ENCODE measurements at regions not wholly inside any gene's neighbourhood (a gene's known extent, or its start where the extent isn't known, plus 50 kb on each side); places are given as distances from the start of the nearest gene placed in this dataset.

- TF ChIP-seq POLR2A (IDR thresholded peaks at IDR 0.05): no peak
- TF ChIP-seq, protein P1, sequence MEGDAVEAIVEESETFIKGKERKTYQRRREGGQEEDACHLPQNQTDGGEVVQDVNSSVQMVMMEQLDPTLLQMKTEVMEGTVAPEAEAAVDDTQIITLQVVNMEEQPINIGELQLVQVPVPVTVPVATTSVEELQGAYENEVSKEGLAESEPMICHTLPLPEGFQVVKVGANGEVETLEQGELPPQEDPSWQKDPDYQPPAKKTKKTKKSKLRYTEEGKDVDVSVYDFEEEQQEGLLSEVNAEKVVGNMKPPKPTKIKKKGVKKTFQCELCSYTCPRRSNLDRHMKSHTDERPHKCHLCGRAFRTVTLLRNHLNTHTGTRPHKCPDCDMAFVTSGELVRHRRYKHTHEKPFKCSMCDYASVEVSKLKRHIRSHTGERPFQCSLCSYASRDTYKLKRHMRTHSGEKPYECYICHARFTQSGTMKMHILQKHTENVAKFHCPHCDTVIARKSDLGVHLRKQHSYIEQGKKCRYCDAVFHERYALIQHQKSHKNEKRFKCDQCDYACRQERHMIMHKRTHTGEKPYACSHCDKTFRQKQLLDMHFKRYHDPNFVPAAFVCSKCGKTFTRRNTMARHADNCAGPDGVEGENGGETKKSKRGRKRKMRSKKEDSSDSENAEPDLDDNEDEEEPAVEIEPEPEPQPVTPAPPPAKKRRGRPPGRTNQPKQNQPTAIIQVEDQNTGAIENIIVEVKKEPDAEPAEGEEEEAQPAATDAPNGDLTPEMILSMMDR (IDR thresholded peaks at IDR 0.05): no peak
These were observed 86.3 kb downstream of the ZFP36L2 start for GRCh38 chr2:43139996-43140621.

Measured in body of pancreas (tissue), 4 donors.